ENCODE measurements at regions not wholly inside any gene's neighbourhood (a gene's known extent, or its start where the extent isn't known, plus 50 kb on each side); places are given as distances from the start of the nearest gene placed in this dataset.

GRCh38 chr11:127462065-127462344, 461.4 kb upstream of the KIRREL3 start:
- H3K4me1 ChIP-seq = no peaks in the 10 kb centered on the region
- DNase-seq = no peak
- TF ChIP-seq CTCF (IDR thresholded peaks at IDR 0.05) (no peak), POLR2A (IDR thresholded peaks at IDR 0.05) (no peak)
- H3K27me3 ChIP-seq = no peaks in the 10 kb centered on the region
- intact Hi-C loops (cut with DNase I; ENCODE audit: low total_unique reads) = no loop called here
- H3K9me3 ChIP-seq = no peaks in the 10 kb centered on the region
- no peaks in the 10 kb centered on the region for H3K36me3 ChIP-seq
- no peak overlapping the region for H3K4me3 ChIP-seq
- no peak overlapping the region for H3K27ac ChIP-seq

DNA sequence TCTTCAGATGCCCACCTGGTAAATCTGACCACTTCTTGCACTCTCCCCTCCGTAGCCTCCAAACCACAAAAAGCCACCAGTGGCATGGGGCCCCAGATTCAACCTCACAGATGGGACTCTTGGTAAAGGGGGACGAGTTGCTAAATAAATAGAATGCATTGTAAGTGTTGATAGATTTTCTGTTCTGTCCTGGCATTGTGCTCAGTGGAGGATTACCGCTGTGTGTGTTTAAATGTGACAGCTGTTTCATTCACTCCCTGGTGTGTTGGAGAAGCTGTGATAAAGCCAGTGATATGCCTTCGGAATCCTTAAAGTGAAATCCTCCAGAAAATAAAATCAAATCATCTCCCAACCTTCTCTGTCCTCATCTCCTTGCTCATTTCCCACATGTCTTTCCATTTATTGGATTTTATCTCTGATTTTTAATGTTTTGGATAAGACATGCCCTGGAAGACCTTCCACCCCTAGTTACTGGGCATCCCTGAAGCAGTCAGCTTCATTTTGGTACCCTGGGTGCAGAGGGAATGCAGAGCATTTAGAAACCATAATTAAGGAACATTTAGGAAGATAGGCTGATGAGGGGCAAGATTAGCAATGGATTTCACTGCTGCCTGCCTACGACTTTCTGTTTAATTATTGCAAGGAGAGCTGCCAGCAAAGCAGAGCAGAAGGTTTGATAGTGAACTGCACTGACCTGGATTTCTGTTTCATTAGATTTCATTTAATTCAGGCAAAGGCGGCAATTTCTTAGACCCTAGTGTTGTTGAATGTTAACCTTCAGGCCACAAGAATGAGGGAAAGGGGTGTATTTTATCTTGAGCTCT, 460.9 kb upstream of the KIRREL3 start:
- Histone ChIP-seq H3K4me1 (no peaks in the 10 kb centered on the region), H3K4me3 (no peak overlapping the region), H3K36me3 (no peaks in the 10 kb centered on the region), H3K9me3 (no peaks in the 10 kb centered on the region), H3K27ac (no peak overlapping the region), H3K27me3 (no peaks in the 10 kb centered on the region)
- no peak for TF ChIP-seq POLR2A (IDR thresholded peaks at IDR 0.05)
- DNase-seq = no peak
- intact Hi-C loops (cut with DNase I; ENCODE audit: low total_unique reads) = no loop called here

DNA sequence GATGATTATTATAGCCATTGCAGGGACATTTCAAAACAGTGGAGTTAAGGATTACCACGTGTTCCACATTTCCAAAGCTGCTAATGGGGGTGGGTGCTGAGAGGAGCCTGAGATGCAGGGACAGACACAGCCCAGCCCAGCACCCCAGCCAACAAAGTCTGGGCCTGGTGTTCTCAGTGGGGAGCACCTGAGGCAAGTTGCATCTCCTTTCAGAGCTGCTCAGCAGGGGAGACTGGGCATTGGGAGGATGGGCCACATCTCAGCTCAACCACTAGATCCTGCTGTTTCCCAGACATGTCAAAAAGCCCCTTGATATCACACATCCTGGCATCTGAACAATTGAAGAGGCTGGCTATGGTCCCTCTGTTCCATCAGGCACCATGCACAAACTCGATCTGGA, 458.0 kb upstream of the KIRREL3 start:
- H3K4me1 ChIP-seq = no peaks in the 10 kb centered on the region
- no peak overlapping the region for H3K27ac ChIP-seq
- H3K4me3 ChIP-seq = no peak overlapping the region
- H3K36me3 ChIP-seq = no peaks in the 10 kb centered on the region
- intact Hi-C loops (cut with DNase I; ENCODE audit: low total_unique reads) = no loop called here
- TF ChIP-seq CTCF (IDR thresholded peaks at IDR 0.05) = no peak
- TF ChIP-seq POLR2A (IDR thresholded peaks at IDR 0.05) = no peak
- no peaks in the 10 kb centered on the region for H3K27me3 ChIP-seq
- DNase-seq = no peak
- no peaks in the 10 kb centered on the region for H3K9me3 ChIP-seq

GRCh38 chr11:127454856-127455255, 454.3 kb upstream of the KIRREL3 start:
- Histone ChIP-seq H3K9me3 (no peaks in the 10 kb centered on the region), H3K4me1 (no peaks in the 10 kb centered on the region), H3K36me3 (no peaks in the 10 kb centered on the region), H3K27ac (no peak overlapping the region), H3K4me3 (no peak overlapping the region), H3K27me3 (no peaks in the 10 kb centered on the region)
- no peak for TF ChIP-seq POLR2A (IDR thresholded peaks at IDR 0.05)
- TF ChIP-seq CTCF (IDR thresholded peaks at IDR 0.05) = no peak
- intact Hi-C loops (cut with DNase I; ENCODE audit: low total_unique reads) = no loop called here
- no peak for DNase-seq

DNA sequence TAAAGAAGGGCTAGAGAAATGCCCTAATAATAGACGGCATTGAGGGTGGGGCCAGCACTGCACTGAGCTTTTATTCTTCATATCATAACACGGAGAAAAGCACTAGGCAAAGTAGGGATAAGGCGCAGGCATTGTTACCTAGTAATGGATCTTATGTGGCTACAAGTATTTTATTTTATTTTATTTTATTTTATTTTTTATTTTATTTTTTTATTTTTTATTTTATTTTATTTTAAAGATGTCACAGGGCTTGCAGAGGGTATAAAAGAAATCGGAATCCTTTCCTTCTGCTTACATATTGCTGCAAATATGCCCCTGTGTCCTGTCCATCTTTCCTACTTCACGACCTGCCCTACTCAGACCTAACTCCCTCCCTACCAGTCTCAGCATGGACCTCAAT, 452.0 kb upstream of the KIRREL3 start:
- Histone ChIP-seq H3K9me3 (no peaks in the 10 kb centered on the region), H3K4me3 (no peak overlapping the region), H3K27ac (no peak overlapping the region), H3K36me3 (no peaks in the 10 kb centered on the region), H3K27me3 (no peaks in the 10 kb centered on the region), H3K4me1 (no peaks in the 10 kb centered on the region)
- no peak for DNase-seq
- no peak for TF ChIP-seq CTCF (IDR thresholded peaks at IDR 0.05)
- no peak for TF ChIP-seq POLR2A (IDR thresholded peaks at IDR 0.05)
- intact Hi-C loops (cut with DNase I; ENCODE audit: low total_unique reads) = no loop called here

GRCh38 chr11:127451861-127452260, 451.3 kb upstream of the KIRREL3 start:
- no peaks in the 10 kb centered on the region for H3K27me3 ChIP-seq
- no peak overlapping the region for H3K27ac ChIP-seq
- no peaks in the 10 kb centered on the region for H3K9me3 ChIP-seq
- DNase-seq = peak in 1 of 2 donors; percentile 29
- intact Hi-C loops (cut with DNase I; ENCODE audit: low total_unique reads) = no loop called here
- no peaks in the 10 kb centered on the region for H3K36me3 ChIP-seq
- no peaks in the 10 kb centered on the region for H3K4me1 ChIP-seq
- TF ChIP-seq POLR2A (IDR thresholded peaks at IDR 0.05) (no peak), CTCF (IDR thresholded peaks at IDR 0.05) (no peak)
- H3K4me3 ChIP-seq = no peak overlapping the region

Data from uterus (tissue), 3 donors.